Cerebellar cortex (tissue), 1 donor: ENCODE measurements at regions not wholly inside any gene's neighbourhood (a gene's known extent, or its start where the extent isn't known, plus 50 kb on each side); places are given as distances from the start of the nearest gene placed in this dataset.
A peak's percentile ranks its signal among the peaks of the same experiment; 100 is the strongest.

ENCODE experiments used
- DNase-seq: peaks from one replicate; pipeline ENCODE4 v3.0.0-alpha.2; 2015; ENCODE audit warnings: low spot score

DNA sequence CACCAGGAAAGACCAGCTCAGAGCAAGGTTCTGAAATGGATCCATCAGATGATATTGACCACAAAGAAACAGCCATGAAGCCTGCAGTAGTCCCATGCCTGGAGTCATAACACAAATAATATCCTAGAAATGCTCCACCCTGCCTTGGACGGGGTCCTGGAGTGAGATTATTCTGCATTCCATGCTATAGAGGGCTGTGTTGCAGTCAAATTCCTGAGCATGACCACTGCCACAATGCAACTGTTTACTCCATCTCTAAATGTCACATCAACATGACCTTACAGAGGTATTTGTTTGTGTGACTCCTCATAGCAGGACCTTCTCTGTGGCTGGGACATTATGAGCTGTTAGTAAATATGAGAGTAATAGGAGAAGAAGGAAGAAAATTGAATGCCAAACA is 257.5 kb upstream of the TCF21 start:
- no peak for DNase-seq

DNA sequence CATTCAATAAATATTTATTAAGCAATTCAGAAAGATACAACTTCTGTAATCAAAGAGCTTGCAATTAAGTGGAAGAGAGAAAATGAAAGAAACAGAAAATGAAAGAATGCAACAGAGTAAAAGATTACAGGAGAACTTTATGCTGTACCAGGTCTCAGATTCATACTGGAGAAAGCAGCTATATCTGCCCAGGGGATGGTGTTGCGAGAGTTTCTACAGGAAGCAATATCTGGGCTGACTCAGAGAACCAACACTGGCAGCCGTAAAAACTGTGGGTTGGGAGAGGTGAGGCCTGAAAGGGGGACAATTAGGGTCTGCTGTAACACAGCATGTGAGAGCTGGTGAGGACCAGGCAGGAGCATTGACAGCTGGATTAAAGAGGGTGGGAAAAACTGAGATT is 256.7 kb upstream of the TCF21 start:
- DNase-seq = no peak

DNA sequence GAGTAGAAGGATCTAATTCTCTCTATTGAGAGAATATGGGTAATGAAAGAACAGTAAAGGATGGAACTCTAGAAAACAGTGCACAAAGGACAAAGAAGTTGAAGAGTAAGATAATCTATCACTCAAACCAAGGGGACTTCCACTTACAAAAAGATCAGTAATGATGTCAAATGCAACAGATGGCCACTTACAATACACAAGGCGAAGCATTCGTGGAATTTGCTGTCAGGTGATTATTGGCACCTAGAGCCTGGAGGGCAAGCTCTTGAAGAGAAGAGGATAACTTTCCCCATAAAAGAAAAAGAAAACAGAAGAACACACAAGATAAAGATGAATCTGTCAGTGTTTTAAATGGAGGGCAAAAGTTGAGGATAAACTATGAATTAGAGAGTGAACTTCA is 256.0 kb upstream of the TCF21 start:
- DNase-seq = no peak

DNA sequence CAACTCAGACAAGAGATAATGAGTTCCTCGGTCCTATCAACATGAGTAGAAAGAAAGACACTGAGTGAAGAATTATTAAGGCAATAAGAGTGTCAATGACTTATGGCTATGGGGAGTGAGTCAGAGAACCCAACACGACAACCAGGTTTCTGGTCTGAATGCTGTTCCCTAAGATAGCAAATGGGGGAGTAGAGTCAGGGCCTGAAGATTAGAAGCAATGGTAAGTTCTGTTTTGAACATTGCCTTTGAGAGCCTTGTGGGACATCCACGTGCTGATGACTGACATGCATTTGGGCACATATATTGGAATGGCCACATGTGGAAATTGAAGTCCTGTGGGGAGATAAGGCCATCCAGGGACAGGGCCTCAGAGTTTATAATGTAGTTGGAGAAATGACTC is 254.4 kb upstream of the TCF21 start:
- no peak for DNase-seq

DNA sequence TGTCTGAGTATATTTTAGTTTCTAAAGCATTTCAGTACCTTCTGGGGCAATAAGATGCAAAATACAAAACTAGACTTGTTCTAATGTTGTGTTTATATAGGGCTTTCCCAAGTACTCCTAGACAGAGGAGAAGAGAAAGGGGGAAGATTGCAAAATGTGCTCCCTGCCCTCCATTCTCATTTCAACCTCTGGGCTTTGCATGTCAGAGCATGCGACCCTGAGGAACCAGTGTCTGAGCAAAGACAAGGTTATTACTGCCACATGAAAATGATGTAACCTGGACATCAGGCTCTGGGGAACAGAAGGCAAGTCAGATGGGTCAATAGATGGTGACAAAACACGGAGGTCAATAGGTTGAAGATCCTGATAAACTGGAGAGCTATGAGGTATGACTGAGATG is 253.5 kb upstream of the TCF21 start:
- DNase-seq = no peak

DNA sequence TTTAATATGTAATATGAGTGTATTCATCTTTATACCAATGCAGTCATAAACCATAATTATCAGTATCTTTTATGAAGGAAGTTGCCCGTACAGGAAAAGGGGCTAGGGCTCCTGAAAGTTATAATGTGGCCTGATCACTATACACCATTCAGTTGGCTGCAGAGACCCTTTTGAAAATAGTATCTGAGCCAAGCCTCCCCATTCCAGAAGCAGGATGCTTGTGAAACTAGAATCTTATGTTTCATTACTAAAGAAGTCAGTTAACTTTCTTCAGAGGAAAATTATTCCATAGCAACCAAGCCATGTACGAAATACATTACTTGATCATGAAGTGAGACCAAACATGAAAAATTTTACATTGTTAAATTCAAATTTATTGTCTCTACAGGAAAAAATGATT is 251.5 kb upstream of the TCF21 start:
- DNase-seq = no peak

DNA sequence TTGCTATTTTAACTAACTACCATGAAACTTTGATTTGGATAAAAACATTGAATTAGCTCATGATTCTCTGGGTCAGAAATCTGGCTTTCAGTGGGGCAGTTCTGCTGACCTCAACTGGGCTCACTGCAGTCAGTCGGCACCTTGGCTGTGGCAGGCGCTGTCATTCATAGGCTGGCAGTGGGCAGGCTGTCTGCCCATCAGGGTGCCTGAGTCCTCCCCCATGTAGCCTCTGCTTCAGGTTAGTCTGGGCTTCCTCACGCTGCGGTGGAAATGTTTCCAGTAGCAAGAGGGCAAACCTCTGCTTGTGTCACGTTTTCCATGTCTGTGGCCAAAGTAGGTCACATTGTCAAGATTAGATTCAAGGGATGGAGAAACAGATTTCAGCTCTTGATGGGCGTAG is 251.0 kb upstream of the TCF21 start:
- peak; percentile 43 for DNase-seq

DNA sequence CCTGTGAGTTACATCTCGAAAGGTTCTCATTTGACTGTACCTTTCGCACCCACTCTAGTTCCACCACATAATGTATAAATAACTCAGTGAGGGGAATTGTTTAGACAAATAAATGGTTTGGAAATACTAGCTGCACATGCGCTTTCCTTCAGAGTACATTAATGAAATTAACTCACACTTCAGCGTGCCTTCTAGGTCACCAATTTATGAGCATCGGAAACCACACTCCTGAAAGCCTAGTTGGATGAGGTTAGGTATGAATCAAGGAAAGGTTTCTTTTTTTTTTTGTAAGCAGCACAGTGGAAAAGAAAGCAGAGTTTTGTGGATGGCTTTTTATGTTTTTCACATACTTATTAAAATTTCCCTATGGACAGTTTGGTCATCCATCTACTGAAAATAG is 247.8 kb upstream of the TCF21 start:
- DNase-seq = no peak

DNA sequence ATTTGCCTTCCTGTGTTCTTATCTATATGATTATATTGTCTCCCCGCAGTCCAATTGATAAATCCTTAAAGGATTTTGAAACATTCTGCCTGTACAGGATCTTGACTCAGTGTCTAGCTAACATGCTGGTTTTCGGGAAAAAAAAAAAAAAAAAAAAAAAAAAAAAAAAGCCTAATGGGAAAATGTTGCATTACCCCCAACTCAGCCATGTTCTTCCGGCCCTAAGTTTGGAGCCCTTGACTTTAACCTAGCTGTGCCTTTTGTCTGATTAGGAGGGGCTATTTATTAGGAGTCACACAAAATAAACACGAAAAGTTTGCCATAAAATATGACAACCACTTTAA is 244.4 kb upstream of the TCF21 start:
- no peak for DNase-seq

DNA sequence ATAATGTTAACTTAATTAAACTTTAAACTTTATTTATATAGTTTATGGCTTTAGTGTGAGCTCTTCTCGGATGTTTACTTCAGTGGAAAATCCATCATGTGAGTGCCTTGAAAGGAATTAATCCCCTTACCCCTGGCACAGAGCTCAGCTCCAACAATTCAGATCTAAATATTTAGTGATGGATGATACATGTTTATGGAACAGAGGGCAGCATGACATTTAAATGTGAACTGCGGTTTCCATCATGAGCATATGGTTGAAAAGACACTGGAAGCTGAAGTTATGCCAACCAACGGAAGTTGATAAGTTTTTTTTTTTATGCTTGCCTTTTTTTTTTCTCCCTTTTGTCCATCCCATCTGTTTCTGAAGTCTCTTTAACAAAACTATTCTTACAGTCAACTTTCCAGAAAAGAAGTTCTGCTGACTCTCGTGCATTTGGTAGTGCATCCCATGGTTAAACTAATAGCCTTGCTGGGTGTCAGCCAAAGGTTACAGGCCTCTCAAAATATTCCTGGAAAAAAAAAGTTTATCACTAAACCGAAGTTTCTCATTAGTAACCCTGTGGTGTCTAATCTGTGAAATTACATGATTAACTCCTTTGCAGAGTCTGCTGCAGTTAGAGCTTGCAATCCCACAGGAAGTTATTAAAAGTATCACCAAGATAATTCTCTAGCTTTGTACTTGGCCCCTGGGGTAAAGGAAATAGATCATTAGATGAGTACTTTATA is 243.9 kb upstream of the TCF21 start:
- DNase-seq = no peak

DNA sequence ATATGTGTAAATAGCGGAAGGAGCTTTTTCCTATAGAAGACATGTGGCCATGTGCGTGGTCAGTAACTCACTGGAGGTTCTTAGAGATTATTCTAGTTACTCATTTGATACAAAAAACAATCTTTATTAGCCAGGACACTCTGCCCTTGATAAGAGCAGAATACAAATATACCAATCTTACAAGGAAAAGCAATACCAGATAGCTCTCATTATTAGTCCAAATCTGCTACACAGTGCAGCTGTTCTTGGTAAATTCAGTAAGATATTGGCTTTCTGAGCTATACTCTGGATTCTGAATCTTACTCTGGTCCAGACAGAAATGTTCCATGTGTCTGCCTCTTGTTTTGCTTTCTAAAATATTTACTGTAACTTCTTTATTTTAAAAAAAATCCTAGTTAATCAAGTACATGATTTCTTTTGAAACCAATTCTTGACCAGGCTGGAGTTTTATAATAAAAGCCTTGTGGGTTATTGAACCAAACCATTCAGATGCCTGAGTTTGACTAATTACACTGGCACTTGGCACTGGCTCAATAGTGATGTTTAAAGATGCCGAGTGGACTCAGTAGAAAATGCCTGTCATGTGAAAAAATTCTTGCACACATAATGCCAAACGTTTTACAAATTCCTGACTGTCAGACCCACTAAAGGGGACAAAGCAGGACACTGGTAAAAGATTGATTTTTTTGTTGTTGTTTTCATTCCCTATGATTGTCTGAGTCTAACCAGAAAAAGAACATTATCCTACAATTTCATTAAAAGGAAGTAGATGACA is 242.8 kb upstream of the TCF21 start:
- DNase-seq = peak; percentile 6

DNA sequence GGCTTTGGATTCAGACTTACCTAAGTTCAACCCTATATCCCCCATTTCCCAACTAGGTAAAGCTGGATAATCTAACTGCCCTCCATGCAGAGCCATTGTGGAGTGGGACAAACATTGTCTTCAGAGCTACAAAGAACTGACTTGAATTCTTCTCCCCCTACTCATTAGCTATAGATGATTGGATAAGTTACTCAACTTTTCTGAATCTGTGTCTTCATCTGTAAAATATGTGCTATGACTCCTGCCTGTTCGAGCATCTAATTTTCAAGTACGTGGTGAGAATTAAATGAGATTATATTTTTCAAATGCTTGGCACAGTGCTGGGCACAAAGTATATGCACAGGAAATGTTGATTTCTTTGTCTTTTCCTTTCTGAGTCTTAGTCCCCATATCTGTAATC is 240.3 kb upstream of the TCF21 start:
- DNase-seq = no peak

DNA sequence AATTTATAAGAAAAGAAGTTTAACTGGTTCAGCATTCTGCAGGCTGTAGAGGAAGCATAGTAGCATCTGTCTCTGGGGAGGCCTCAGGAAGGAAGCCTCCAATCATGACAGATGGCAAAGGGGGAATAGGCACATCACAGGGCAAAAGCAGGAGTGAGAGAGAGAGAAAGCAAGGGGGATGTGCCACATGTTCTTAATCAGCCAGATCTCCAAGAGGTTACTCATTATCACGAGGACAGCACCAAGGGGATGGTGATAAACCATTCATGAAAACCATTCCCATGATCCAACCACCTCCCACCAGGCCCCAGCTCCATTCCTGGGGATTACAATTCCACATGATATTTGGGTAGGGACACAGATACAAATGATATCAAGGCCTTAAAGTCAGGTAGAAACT is 217.5 kb upstream of the TCF21 start:
- DNase-seq = no peak

DNA sequence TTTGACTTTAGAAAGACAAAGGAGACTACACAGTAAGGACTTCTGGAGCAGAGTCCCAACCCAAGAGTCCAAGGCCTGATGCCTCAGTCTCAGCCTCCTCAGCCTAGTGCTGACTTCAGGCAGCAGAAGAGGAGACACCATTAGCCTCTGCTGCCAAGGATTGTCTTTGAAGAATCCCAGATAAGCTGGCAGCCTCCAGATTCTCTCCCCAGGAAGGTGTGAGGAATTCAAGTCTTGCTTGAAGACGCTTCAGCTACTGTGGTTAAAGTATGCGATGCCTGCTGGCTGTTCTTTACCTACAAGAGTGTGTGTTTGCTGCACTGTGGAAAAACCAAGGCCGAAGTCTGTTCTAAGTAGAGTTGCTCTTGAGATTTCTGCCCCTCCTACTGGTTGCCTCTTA is 215.9 kb upstream of the TCF21 start:
- DNase-seq = no peak

DNA sequence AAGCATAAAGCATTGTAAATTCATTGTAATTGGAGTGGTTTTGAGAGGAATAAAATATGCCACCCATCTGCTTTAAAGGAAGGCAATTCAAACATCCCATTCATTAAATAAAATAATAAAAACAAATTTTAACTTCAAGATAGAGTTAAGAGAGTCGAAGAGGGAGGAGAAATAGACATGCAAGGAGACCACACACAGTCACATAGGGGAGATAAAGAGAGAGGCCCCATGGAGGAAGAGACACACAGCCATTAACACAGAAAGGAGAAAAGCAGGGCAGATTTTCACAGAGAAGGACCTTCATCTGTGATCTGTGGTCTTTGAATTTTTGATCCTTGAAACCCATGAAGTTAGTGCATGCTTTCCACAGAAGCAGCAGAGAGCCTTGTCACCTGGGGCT is 214.3 kb upstream of the TCF21 start:
- DNase-seq = no peak

DNA sequence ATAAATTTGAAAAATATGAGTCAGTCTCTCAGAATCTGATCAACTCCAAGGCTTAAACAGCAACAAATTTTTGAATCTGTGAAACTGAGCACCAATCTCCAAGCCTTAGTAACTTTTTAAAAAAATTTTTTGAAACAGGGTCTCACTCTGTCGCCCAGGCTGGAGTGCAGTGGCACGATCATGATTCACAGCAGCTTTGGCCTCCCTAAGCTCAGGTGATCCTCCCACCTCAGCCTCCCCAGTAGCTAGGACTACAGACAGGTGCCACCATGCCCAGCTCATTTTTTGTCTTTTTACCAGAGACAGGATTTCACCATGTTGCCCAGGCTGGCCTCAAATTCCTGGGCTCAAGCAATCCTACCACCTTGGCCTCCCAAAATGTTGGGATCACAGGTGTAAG is 207.9 kb upstream of the TCF21 start:
- no peak for DNase-seq

DNA sequence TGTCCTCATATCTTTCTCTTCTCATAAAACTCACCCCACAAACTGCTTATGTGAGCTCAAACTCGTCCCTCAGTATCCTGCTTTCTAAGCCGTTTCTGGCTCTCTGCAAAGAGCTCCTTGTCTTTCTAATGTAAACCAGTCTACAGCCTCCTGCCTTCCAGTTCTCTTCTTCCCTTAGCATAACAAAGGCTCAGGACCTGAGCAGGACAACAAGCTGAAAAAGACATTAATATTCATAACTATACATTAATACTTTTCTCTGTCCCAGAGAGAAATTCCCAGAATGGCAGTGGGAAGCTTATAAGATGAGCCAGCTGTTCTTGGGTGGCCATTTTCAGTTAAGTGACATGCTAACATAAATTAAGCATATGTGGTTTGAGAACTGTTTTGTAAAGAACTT is 207.0 kb upstream of the TCF21 start:
- DNase-seq = no peak

DNA sequence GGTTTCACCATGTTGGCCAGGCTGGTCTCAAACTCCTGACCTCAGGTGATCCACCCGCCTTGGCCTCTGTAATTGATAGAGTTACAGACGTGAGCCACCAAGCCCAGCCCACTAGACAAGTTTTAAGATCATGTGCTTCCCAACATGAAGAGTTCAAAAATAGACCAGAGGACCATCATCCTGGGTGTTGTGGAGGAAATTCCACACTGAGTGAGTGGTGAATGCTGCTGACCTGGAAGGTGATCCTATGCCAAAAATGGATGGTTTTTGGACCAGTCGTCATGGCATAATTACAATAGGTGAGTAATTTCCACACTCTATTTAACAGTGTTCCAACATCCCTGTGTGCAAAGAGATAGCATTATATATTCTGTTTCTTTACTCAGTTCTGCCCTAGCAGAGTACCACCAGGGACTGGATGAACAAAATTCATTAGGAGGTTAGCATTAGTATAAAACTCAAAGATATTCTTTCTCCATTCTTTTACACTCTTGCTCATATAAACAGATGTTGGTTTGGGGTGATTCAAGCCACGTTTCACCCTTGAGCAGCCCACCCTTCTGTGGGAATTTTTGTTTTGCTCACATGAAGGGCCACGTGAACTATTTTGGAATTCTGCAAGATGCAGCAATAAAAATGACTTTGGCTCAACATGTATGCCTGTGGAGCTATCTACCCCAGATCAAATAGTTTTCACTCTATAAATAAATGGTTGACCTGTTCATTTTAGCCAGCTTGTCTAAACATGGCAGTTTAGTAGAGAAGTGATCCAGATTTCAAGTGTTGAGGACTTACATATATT is 206.2 kb upstream of the TCF21 start:
- peak; percentile 9 for DNase-seq

DNA sequence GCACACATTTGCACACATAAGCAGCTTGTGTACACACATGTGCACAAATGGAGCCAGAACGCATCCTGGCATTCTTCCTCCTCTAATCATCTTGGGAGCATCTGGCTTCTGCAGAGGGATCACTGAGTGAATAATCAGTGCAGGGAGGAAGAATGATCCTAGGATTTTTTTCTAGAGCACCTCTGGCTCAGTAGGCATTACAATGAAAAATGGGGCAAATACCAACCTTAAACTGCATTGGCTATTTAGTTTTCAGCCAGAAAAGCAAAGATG is 205.7 kb upstream of the TCF21 start:
- DNase-seq = no peak

DNA sequence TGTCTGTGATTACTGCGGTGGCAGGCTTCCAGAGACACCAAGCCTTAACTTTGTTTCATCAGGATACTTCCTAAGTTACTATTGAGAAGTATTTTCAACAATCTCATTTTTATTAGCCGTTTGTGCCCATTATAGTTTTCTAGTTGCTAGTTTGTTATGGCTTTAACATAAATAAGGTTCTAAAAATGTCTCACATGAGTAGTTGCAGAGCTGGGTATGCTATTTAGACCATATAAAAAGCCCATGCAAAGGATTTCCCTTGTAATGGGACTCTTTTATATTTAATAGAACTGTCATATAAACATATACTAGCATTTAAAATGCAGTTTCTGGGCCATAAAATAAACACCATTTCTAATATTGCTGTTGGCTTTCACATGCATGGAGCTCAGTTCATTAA is 205.3 kb upstream of the TCF21 start:
- no peak for DNase-seq

DNA sequence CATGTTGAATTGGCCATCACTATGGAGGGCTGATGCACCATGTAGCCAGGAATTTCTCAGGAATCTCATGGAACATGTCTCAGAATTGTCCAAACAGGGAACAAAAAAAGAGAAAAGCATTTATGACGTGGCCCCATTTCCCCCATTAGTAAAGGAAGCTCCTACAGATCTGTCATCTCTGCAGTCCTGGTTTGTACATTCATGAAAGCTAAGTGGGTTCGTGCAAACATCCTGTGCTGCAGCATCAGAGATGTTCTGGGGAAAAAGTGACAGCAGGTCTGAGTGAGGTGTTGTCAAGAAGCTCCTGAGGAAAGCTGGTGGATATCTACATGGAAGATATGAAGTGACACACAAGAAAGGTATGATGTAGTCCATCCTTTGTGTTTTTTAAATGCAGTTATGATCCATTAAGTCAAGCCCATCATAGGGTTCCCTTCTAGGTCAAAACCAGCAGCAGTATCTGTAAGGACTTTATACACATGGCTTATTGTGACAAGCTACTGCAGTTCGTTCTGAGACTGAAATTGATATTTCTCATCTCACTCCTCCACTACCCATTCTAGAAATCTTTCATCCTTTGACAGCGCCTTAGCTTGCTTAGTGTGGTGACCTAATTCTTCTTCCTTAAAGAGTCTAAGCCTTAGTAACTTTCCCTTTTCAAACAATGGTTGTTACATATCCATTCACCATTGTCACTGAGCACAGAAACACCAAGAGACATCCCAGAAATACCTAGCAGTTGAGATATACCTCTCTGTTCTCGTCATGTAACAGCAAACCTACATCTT is 200.0 kb upstream of the TCF21 start:
- DNase-seq = no peak

DNA sequence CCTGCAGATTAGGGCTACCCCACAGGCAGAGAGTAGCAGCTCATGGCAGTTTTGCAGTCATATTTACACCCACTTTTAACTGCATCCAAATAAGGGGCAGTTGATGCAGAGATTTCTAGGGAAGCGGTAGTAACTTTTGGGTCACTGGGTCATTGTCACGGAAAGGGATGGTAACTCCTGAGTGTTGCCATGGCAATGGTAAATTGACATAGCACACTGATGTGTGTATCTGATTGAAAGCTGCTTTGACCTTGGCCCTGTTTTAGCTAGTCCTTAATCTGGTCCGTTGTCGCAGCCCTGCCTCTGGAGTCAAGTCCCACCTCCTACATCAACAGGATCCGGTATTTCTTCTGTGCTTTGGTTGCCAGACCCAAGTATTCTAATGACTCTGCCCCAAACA is 199.1 kb upstream of the TCF21 start:
- no peak for DNase-seq

DNA sequence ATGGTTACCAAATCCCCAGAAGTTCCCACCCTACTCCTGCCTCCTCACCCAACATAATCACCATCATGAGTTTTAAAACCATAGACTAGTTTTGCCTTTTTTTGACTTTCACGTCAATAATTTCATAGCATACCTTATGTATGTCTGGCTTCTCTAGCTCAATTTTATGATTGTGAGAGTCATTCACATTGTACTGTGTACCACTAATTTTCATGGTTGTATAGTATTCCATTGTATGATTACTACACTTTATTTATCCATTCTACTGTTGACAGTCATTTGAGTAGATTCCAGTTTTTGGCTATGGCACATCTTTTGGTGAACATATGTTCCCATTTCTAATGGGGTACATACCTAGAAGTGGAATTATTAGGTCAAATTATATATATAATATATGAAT is 195.3 kb upstream of the TCF21 start:
- no peak for DNase-seq
